ENCODE measurements at regions not wholly inside any gene's neighbourhood (a gene's known extent, or its start where the extent isn't known, plus 50 kb on each side); places are given as distances from the start of the nearest gene placed in this dataset.
"Not testable (repeated sequence)": the region's sequence is repeated elsewhere in the genome, so short reads cannot be mapped to it uniquely, and the experiment has no call there.

- TF ChIP-seq CTCF (IDR thresholded peaks at IDR 0.05; ENCODE audit: low read length, missing control alignments), result no peak
- H3K4me3 ChIP-seq (replicated peaks; ENCODE audit: low read depth, low read length), result no peak overlapping the region
- DNase-seq (ENCODE audit: low read depth), result no peak
These were observed 488.4 kb upstream of the MMS22L start for GRCh38 chr6:97771372-97771771.

- no peak overlapping the region for H3K4me3 ChIP-seq (replicated peaks; ENCODE audit: low read depth, low read length)
- no peak for TF ChIP-seq CTCF (IDR thresholded peaks at IDR 0.05; ENCODE audit: low read length, missing control alignments)
- DNase-seq (ENCODE audit: low read depth), result no peak
These were observed 492.0 kb upstream of the MMS22L start for GRCh38 chr6:97775012-97775411.

GRCh38 chr6:97778290-97779038, 495.4 kb upstream of the MMS22L start:
- H3K4me3 ChIP-seq (replicated peaks; ENCODE audit: low read depth, low read length), result no peak overlapping the region
- DNase-seq (ENCODE audit: low read depth), result no peak
- TF ChIP-seq CTCF (IDR thresholded peaks at IDR 0.05; ENCODE audit: low read length, missing control alignments), result no peak

GRCh38 chr6:97779039-97779766, 496.2 kb upstream of the MMS22L start:
- H3K4me3 ChIP-seq (replicated peaks; ENCODE audit: low read depth, low read length); DNase-seq (ENCODE audit: low read depth): not testable (repeated sequence)

- no peak for DNase-seq (ENCODE audit: low read depth)
- TF ChIP-seq CTCF (IDR thresholded peaks at IDR 0.05; ENCODE audit: low read length, missing control alignments), result no peak
- no peak overlapping the region for H3K4me3 ChIP-seq (replicated peaks; ENCODE audit: low read depth, low read length)
These were observed 508.0 kb upstream of the MMS22L start for GRCh38 chr6:97790926-97791590.

- no peak overlapping the region for H3K4me3 ChIP-seq (replicated peaks; ENCODE audit: low read depth, low read length)
- no peak for TF ChIP-seq CTCF (IDR thresholded peaks at IDR 0.05; ENCODE audit: low read length, missing control alignments)
- DNase-seq (ENCODE audit: low read depth), result no peak
These were observed 522.6 kb upstream of the MMS22L start for GRCh38 chr6:97805596-97805995.

GRCh38 chr6:97812940-97813339, 529.9 kb upstream of the MMS22L start:
- H3K4me3 ChIP-seq (replicated peaks; ENCODE audit: low read depth, low read length), result no peak overlapping the region
- DNase-seq (ENCODE audit: low read depth), result no peak
- no peak for TF ChIP-seq CTCF (IDR thresholded peaks at IDR 0.05; ENCODE audit: low read length, missing control alignments)
